ENCODE measurements at regions not wholly inside any gene's neighbourhood (a gene's known extent, or its start where the extent isn't known, plus 50 kb on each side); places are given as distances from the start of the nearest gene placed in this dataset.
"Not testable (repeated sequence)": the region's sequence is repeated elsewhere in the genome, so short reads cannot be mapped to it uniquely, and the experiment has no call there.

GRCh38 chr7:55743454-55743717 is 119.2 kb downstream of the SEPTIN14 start:
- H3K9me3 ChIP-seq; intact Hi-C loops (cut with DNase I; ENCODE audit: low total_unique reads); H3K27ac ChIP-seq; H3K27me3 ChIP-seq; DNase-seq; H3K4me1 ChIP-seq; H3K36me3 ChIP-seq; H3K4me3 ChIP-seq: not testable (repeated sequence)

DNA sequence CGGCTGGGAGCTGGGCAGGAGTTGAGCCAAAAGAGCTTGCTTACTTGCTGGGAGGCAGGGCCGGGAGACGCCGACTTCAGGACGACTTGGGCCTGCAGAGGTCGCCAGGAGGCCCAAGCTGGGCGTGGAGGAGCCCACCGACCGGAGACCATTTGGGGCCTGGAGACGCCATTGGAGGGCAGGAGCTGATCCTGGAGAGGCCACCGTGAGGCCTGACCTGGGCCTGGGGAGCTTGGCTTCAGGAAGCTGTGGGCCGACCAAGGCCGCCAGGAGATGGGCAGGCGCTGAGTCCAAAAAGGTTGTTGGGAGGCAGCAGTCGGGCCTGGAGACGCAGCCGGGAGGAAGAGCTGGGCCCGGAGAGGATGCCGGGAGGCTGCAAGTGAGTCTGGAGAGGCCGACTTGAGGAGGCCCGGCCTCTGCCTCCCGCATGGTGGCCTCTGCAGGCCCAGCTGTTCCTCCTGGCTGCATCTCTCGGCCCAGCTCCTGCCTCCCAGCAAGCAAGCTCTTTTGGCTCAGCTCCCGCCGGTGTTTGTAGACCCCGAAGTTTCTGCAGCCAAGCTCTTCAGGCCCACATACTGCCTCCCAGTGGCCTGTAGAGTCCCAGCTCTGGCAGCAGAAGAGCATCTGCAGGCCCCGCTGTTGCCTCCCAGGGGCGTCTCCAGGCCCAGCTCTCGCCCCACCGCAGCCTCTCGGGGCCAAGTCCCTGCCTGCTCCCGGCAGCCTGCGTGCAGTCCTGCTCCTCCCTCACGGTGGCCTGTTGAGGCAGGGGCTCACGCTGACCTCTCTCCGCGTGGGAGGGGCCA is 119.7 kb downstream of the SEPTIN14 start:
- H3K4me3 ChIP-seq; H3K36me3 ChIP-seq; H3K27me3 ChIP-seq; H3K4me1 ChIP-seq; H3K9me3 ChIP-seq; H3K27ac ChIP-seq; intact Hi-C loops (cut with DNase I; ENCODE audit: low total_unique reads); DNase-seq: not testable (repeated sequence)

DNA sequence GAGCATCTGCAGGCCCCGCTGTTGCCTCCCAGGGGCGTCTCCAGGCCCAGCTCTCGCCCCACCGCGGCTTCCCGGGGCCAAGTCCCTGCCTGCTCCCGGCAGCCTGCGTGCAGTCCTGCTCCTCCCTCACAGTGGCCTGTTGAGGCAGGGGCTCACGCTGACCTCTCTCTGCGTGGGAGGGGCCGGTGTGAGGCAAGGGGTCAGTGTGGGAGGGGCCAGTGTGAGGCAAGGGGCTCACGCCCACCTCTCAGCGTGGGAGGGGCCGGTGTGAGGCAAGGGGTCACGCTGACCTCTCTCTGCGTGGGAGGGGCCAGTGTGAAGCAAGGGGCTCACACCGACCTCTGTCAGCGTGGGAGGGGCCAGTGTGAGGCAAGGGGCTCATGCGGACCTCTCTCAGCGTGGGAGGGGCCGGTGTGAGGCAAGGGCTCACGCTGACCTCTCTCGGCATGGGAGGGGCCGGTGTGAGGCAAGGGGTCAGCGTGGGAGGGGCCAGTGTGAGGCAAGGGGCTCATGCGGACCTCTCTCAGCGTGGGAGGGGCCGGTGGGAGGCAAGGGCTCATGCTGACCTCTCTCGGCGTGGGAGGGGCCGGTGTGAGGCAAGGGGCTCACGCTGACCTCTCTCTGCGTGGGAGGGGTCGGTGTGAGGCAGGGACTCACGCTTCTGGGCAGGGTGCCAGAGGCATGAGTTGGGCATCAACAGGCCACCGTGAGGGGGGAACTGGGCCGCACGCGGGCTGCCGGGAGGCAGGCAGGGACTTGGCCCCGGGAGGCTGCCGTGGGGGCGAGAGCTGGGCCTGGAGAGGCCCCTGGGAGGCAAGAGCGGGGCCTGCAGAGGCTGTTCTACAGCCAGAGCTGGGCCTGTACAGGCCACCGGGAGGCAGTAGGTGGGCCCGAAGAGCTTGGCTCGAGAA is 120.6 kb downstream of the SEPTIN14 start:
- H3K36me3 ChIP-seq; H3K4me1 ChIP-seq; H3K9me3 ChIP-seq; H3K27me3 ChIP-seq; H3K27ac ChIP-seq; DNase-seq; intact Hi-C loops (cut with DNase I; ENCODE audit: low total_unique reads); H3K4me3 ChIP-seq: not testable (repeated sequence)

DNA sequence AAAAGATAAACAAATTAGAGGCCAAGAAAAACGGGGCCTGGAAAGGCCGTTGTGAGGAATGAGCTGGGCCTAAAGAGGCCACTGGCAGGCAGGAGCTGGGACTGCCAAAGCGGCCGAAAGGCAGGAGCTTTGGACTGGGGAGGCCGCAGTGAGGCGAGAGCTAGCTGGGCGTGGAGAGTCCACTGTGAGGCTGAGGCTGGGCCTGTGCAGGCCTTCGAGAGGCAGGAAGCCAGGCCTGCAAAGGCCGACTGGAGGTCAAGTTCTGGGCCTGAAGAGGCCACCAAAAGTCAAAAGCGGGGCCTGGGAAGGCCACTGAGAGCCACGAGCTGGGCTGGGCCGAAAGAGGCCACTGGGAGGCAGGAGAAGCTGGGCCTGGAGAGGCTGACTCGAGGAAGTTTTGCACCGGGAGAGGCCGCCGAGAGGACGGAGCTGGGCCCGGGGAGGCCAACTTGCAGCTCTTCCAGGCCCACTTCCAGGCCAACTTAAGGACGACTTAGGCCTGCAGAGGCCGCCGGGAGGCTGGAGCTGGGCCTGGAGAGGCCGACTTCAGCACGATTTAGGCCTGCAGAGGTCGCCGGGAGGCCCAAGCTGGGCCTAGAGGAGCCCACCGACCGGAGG is 121.8 kb downstream of the SEPTIN14 start:
- H3K27me3 ChIP-seq; H3K9me3 ChIP-seq; intact Hi-C loops (cut with DNase I; ENCODE audit: low total_unique reads); H3K4me1 ChIP-seq; DNase-seq; H3K36me3 ChIP-seq; H3K4me3 ChIP-seq; H3K27ac ChIP-seq: not testable (repeated sequence)

GRCh38 chr7:55740053-55740452 is 122.5 kb downstream of the SEPTIN14 start:
- H3K4me1 ChIP-seq; intact Hi-C loops (cut with DNase I; ENCODE audit: low total_unique reads); H3K36me3 ChIP-seq; H3K27ac ChIP-seq; H3K9me3 ChIP-seq; DNase-seq; H3K27me3 ChIP-seq; H3K4me3 ChIP-seq: not testable (repeated sequence)

DNA sequence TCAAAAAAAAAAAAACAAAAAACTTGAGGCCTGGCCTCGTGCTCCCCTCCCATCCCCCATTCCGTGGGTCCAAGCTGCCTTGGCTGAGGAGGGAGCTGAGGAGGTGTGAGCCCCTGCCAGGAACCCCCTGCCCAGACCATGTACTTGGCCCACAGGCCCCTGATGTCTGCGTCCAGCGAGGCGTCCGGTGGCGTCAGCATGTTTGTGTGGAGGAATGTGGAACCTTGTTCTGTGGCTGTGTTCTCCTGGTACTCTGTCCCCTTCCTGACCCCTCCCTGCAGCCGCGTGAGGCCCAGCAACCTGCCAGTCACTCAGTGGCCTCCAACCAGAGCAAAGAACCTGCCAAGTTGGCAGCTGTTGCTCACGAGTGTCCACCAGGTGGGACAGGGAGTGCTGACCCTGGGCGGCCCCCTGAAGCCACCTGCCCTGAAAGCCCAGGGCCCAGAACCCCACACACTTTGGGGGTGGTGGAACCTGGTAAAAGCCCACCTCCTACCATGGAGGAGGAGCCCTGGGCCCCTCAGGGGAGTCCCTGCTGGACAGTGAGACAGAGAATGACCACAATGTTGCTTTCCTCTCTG is 125.8 kb downstream of the SEPTIN14 start:
- H3K36me3 ChIP-seq; H3K4me1 ChIP-seq; H3K4me3 ChIP-seq; H3K27me3 ChIP-seq; H3K9me3 ChIP-seq; DNase-seq; intact Hi-C loops (cut with DNase I; ENCODE audit: low total_unique reads); H3K27ac ChIP-seq: not testable (repeated sequence)

DNA sequence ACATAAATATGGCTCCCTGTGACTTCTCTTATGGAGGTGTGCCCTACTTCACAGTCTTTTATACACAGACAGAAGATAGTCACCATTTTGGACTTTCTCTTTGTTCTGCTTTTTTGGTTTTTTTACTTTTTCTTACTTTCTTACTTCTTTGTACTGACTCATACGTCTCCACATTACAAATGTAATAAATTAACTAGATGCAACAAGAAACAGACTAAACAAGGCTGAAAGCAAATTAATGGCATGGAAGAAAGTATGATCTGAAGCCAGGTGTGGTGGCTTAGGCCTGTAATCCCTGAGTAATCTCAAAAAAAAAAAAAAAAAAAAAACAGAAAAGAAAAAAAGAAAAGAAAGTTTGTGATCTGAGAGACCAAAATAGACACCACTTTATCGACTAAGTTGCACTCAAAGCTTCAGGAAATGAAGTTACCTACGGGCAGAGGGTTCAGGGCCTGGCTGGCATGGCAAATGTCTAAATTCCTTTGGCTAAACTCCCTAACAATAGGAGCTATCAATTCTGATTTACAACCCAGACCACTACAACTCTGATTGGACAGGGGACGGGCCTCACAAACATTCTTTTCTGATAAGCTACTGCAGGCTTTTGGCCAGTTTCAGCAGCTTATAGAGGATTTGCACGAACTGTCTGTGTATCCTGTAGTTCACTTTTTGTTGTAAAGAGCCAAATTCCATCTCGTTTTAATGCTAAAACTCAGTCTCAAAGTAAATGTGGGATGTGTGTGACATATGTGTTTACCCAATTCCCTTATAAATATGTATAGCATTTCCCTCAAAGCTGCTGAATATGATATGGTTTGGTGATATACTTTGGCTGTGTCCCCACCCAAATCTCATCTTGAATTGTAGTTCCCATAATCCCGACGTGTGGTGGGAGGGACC is 129.1 kb downstream of the SEPTIN14 start:
- Histone ChIP-seq H3K27me3 (no peaks in the 10 kb centered on the region), H3K4me1 (no peaks in the 10 kb centered on the region), H3K9me3 (no peaks in the 10 kb centered on the region), H3K27ac (peak overlapping the region; percentile 46 to 63), H3K36me3 (no peaks in the 10 kb centered on the region), H3K4me3 (no peak overlapping the region)
- intact Hi-C loops (cut with DNase I; ENCODE audit: low total_unique reads) = no loop called here
- DNase-seq = no peak
- TF ChIP-seq POLR2A (IDR thresholded peaks at IDR 0.05) (no peak), CTCF (IDR thresholded peaks at IDR 0.05) (no peak)

Measured in uterus (tissue), 3 donors.